GM21360 (cell line): ENCODE measurements at regions not wholly inside any gene's neighbourhood (a gene's known extent, or its start where the extent isn't known, plus 50 kb on each side); places are given as distances from the start of the nearest gene placed in this dataset.
"Not testable (repeated sequence)": the region's sequence is repeated elsewhere in the genome, so short reads cannot be mapped to it uniquely, and the experiment has no call there.

Experiments used
- ATAC-seq: cut with Tn5 transposase; IDR thresholded peaks from one replicate; pipeline ENCODE4 v1.9.1; 2021; ENCODE audit warnings: mild to moderate bottlenecking, moderate library complexity; ENCODE audit not compliant: unreplicated experiment

GRCh38 chr13:64077132-64077835, 2661.6 kb upstream of the PCDH20 start:
- ATAC-seq = not testable (repeated sequence)

GRCh38 chr13:64075543-64076271, 2660.1 kb upstream of the PCDH20 start:
- ATAC-seq = no peak

GRCh38 chr13:64074971-64075474, 2659.4 kb upstream of the PCDH20 start:
- no peak for ATAC-seq

- ATAC-seq = no peak
Measured at GRCh38 chr13:64073203-64073602, 2657.6 kb upstream of the PCDH20 start.

- ATAC-seq = no peak
Measured at GRCh38 chr13:64071352-64071751, 2655.7 kb upstream of the PCDH20 start.

GRCh38 chr13:64069892-64070291, 2654.2 kb upstream of the PCDH20 start:
- no peak for ATAC-seq

GRCh38 chr13:64066711-64067110, 2651.1 kb upstream of the PCDH20 start:
- ATAC-seq = no peak

GRCh38 chr13:64061649-64062048, 2646.0 kb upstream of the PCDH20 start:
- no peak for ATAC-seq

- no peak for ATAC-seq
Measured at GRCh38 chr13:64057372-64058020, 2641.8 kb upstream of the PCDH20 start.

GRCh38 chr13:64054321-64054720, 2638.7 kb upstream of the PCDH20 start:
- no peak for ATAC-seq

- ATAC-seq = no peak
Measured at GRCh38 chr13:64052521-64052920, 2636.9 kb upstream of the PCDH20 start.

GRCh38 chr13:64051278-64051677, 2635.6 kb upstream of the PCDH20 start:
- ATAC-seq = no peak

GRCh38 chr13:64041296-64041695, 2625.6 kb upstream of the PCDH20 start:
- ATAC-seq = no peak

GRCh38 chr13:64033921-64034320, 2618.3 kb upstream of the PCDH20 start:
- no peak for ATAC-seq

GRCh38 chr13:64029343-64030093, 2613.9 kb upstream of the PCDH20 start:
- no peak for ATAC-seq

GRCh38 chr13:64028551-64028950, 2612.9 kb upstream of the PCDH20 start:
- ATAC-seq = no peak

GRCh38 chr13:64020126-64020525, 2604.5 kb upstream of the PCDH20 start:
- no peak for ATAC-seq

GRCh38 chr13:64007339-64007738, 2591.7 kb upstream of the PCDH20 start:
- no peak for ATAC-seq

GRCh38 chr13:64000321-64000720, 2584.7 kb upstream of the PCDH20 start:
- ATAC-seq = no peak

- no peak for ATAC-seq
Measured at GRCh38 chr13:63999614-64000305, 2584.1 kb upstream of the PCDH20 start.
